Upper lobe of right lung (tissue), 1 donor: ENCODE measurements at regions not wholly inside any gene's neighbourhood (a gene's known extent, or its start where the extent isn't known, plus 50 kb on each side); places are given as distances from the start of the nearest gene placed in this dataset.

Source experiments
- ATAC-seq: fragments of 200-7000 bp; cut with Tn5 transposase; one replicate; pipeline ENCODE4 v1.9.1; 2020; ENCODE audit warnings: mild to moderate bottlenecking, moderate library complexity
- DNase-seq: peaks from one replicate; pipeline ENCODE4 v3.0.0-alpha.2; 2020
- H3K27ac ChIP-seq: fragments of 200-600 bp; one replicate; pipeline ENCODE4 v1.8.0; 2022
- H3K27me3 ChIP-seq: fragments of 200-600 bp; one replicate; pipeline ENCODE4 v1.8.0; 2022; ENCODE audit warnings: mild to moderate bottlenecking
- H3K36me3 ChIP-seq: fragments of 200-600 bp; one replicate; pipeline ENCODE4 v1.8.0; 2022
- H3K4me1 ChIP-seq: fragments of 200-600 bp; one replicate; pipeline ENCODE4 v1.8.0; 2022
- H3K4me3 ChIP-seq: fragments of 200-600 bp; one replicate; pipeline ENCODE4 v1.8.0; 2022; ENCODE audit warnings: mild to moderate bottlenecking
- H3K9me3 ChIP-seq: fragments of 200-600 bp; one replicate; pipeline ENCODE4 v1.8.0; 2022
- intact Hi-C: fragments of 100-400 bp; cut with DNase I; formaldehyde crosslinking; loops from one replicate; pipeline ENCODE4 v1.11.0; 2022
- TF ChIP-seq, protein P1 (sequence below): fragments of 200-600 bp; IDR thresholded peaks from one replicate; pipeline ENCODE4 v1.8.0; 2022; ENCODE audit warnings: antibody characterized with exemption
- donor health status: DM: no; HTN: yes; CAD: no; lungs with severe emphysema.

DNA sequence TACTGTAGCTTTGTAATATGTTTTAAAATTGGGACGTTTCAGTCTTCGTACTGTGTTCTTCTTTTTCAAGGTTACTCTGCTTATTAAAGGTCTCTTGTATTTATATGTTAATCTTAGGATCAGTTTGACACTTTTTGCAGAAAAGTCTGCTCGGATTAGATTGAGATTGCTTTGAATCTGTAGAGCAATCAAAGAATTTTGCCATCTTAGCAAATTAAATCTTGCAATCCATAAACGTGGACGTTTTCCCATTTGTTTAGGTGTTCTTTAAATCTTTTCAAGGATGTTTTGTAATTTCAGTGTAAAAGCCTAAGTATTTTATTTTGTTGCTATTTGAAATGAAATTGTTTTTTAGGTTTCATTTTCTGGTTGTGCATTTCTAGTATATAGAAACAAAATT is 78.0 kb upstream of the GTSF1L start:
- DNase-seq (no peak), ATAC-seq (no peak)
- Histone ChIP-seq H3K4me1 (no peaks in the 10 kb centered on the region), H3K27me3 (no peaks in the 10 kb centered on the region), H3K9me3 (no peaks in the 10 kb centered on the region), H3K36me3 (no peaks in the 10 kb centered on the region), H3K27ac (no peak overlapping the region), H3K4me3 (no peak overlapping the region)
- TF ChIP-seq, protein P1, sequence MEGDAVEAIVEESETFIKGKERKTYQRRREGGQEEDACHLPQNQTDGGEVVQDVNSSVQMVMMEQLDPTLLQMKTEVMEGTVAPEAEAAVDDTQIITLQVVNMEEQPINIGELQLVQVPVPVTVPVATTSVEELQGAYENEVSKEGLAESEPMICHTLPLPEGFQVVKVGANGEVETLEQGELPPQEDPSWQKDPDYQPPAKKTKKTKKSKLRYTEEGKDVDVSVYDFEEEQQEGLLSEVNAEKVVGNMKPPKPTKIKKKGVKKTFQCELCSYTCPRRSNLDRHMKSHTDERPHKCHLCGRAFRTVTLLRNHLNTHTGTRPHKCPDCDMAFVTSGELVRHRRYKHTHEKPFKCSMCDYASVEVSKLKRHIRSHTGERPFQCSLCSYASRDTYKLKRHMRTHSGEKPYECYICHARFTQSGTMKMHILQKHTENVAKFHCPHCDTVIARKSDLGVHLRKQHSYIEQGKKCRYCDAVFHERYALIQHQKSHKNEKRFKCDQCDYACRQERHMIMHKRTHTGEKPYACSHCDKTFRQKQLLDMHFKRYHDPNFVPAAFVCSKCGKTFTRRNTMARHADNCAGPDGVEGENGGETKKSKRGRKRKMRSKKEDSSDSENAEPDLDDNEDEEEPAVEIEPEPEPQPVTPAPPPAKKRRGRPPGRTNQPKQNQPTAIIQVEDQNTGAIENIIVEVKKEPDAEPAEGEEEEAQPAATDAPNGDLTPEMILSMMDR, result no peak
- intact Hi-C loops, result no loop called here

DNA sequence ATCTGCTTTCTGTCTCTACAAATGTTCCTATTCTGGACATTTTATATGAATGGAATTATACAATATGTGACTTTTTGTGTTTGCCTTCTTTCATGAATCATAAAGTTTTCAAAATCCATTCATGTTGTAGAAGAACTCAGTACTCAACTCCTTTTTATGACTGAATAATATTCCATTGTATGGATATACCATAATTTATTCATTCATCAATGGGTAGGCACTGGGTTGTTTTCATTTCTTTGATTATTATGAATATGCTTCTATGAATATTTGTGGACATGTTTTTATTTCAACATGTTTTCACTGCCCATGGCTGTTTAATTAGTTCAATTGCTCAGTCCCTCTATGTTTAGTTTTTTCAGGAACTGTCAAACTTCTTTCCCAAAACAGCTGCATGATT is 76.5 kb upstream of the GTSF1L start:
- intact Hi-C loops, result no loop called here
- ATAC-seq, result no peak
- Histone ChIP-seq H3K27me3 (no peaks in the 10 kb centered on the region), H3K4me1 (no peaks in the 10 kb centered on the region), H3K36me3 (no peaks in the 10 kb centered on the region), H3K9me3 (no peaks in the 10 kb centered on the region), H3K4me3 (no peak overlapping the region), H3K27ac (no peak overlapping the region)
- TF ChIP-seq, protein P1, result no peak
- DNase-seq, result no peak

DNA sequence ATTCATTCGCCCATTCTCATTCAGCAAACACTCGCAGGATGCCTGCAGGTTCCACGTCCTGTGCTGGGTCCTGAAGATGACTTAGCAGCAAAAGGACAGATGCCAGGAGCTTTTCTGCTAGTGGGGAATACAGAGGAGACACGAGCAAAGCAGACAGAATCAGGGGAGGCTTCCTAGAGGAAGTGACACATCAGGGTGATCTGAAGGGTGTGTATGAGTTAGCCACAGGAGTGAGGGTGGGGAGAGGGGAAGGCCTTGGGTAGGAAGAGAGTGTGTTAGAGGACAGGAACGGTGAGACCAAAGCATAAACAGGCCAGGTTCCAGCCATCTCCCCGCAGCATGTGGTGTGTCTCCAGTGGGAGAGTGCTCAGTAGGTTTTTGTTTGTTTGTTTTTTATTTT is 73.4 kb upstream of the GTSF1L start:
- Histone ChIP-seq H3K9me3 (no peaks in the 10 kb centered on the region), H3K4me1 (no peaks in the 10 kb centered on the region), H3K27me3 (no peaks in the 10 kb centered on the region), H3K27ac (no peak overlapping the region), H3K36me3 (no peaks in the 10 kb centered on the region), H3K4me3 (no peak overlapping the region)
- TF ChIP-seq, protein P1, result no peak
- no peak for DNase-seq
- no peak for ATAC-seq
- intact Hi-C loops, result no loop called here

DNA sequence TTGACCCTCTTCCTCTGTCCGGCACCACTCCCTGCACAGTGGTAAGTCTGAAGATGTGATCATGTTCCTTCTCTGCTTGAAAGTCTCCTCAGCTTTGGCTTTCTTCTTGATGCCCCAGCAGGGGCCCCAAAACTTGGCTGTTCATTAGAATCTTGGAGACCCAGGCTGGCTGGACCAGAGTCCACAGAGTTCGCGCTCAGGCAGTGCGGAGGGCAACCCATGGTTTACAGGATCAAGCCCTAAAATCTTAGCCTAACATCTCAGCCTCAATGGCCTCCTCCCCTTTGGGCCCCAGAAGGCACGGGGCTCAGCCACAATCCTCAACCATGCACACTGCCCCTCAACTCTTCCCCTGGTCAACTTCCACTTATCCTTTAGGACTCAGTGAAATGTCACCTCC is 72.9 kb upstream of the GTSF1L start:
- ATAC-seq, result no peak
- H3K4me3 ChIP-seq, result no peak overlapping the region
- intact Hi-C loops, result no loop called here
- TF ChIP-seq, protein P1, result no peak
- no peaks in the 10 kb centered on the region for H3K4me1 ChIP-seq
- DNase-seq, result no peak
- H3K36me3 ChIP-seq, result no peaks in the 10 kb centered on the region
- no peak overlapping the region for H3K27ac ChIP-seq
- no peaks in the 10 kb centered on the region for H3K27me3 ChIP-seq
- no peaks in the 10 kb centered on the region for H3K9me3 ChIP-seq

DNA sequence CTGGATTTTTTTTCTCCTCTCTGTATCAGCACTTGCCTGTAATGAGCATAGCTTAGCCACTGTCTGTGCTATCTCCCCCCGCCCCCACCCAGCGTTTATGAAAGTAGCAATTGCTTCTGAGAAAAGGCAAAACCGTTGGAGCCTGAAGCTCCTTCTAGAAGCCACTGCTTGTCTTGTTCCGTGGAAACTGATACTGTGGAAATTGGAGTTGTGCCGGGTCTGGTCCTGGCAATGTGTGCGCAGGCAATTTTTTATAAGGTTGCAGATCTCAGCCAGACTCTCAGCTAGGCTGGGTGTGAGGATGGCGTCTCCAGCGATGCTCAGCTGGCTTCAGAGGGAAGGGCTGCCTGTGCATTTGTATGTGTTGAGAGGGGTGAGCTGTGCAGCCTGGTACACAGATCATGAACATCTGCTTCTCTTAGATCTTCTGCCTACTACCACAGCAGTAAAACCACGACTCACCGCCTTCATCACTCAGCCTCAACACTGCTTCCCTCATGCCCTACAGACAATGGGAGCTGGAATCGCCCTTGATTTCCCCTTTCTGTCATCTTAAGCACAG is 72.4 kb upstream of the GTSF1L start:
- DNase-seq (no peak), ATAC-seq (no peak)
- TF ChIP-seq, protein P1, result no peak
- H3K27ac ChIP-seq, result no peak overlapping the region
- H3K9me3 ChIP-seq, result no peaks in the 10 kb centered on the region
- no peaks in the 10 kb centered on the region for H3K27me3 ChIP-seq
- H3K4me3 ChIP-seq, result no peak overlapping the region
- intact Hi-C loops, result no loop called here
- H3K36me3 ChIP-seq, result no peaks in the 10 kb centered on the region
- H3K4me1 ChIP-seq, result no peaks in the 10 kb centered on the region
